H1 (cell line): ENCODE measurements at regions not wholly inside any gene's neighbourhood (a gene's known extent, or its start where the extent isn't known, plus 50 kb on each side); places are given as distances from the start of the nearest gene placed in this dataset.
A peak's percentile ranks its signal among the peaks of the same experiment; 100 is the strongest.

Experiments used
- CTCF ChIA-PET: fragments of 300-600 bp; sonication (Branson Sonifier 250); formaldehyde crosslinking; loops from one replicate; lab custom pipeline; 2021; ENCODE audit not compliant: partially characterized antibody; lab: Charles Lee
- POLR2A ChIA-PET: fragments of 300-600 bp; sonication (Branson Sonifier 250); formaldehyde crosslinking; loops from one replicate; lab custom pipeline; 2021; ENCODE audit warnings: inconsistent platforms; ENCODE audit not compliant: partially characterized antibody; lab: Charles Lee
- DNase-seq, 2 experiments: peaks; one replicate each; pipeline versions ENCODE4 v3.0.0 to v3.0.0-alpha.2; 2010 to 2022; ENCODE audit warnings: low spot score in 2 of 2, low read depth in 1 of 2, mixed read lengths in 1 of 2
- FAIRE-seq: peaks from 2 replicates; lab custom pipeline; 2011; peaks lifted over from hg19 to GRCh38; lab: Jason Lieb, UNC
- H2AFZ ChIP-seq: 2 replicates; pipeline ENCODE4 v1.8.1; 2012; ENCODE audit warnings: low read length, inconsistent platforms
- H2AK5ac ChIP-seq: 2 replicates; pipeline ENCODE4 v1.6.1; 2013; ENCODE audit warnings: low read depth, low read length
- H2BK120ac ChIP-seq: replicated peaks from 2 replicates; pipeline ENCODE3; 2013; ENCODE audit warnings: low read depth, low read length, inconsistent platforms
- H2BK12ac ChIP-seq: 2 replicates; pipeline ENCODE4 v1.6.1; 2013; ENCODE audit warnings: low read depth, low read length
- H2BK15ac ChIP-seq: 2 replicates; pipeline ENCODE4 v1.6.1; 2013; ENCODE audit warnings: low read length
- H2BK20ac ChIP-seq: 2 replicates; pipeline ENCODE4 v1.6.1; 2013; ENCODE audit warnings: low read length
- H2BK5ac ChIP-seq: 2 replicates; pipeline ENCODE4 v1.6.1; 2013; ENCODE audit warnings: low read depth, low read length
- H3K14ac ChIP-seq: 2 replicates; pipeline ENCODE4 v1.6.1; 2013; ENCODE audit warnings: inconsistent platforms; ENCODE audit not compliant: insufficient read length
- H3K18ac ChIP-seq: 2 replicates; pipeline ENCODE4 v1.6.1; 2013; ENCODE audit warnings: low read length; ENCODE audit errors: extremely low read depth
- H3K23ac ChIP-seq: 2 replicates; pipeline ENCODE4 v1.6.1; 2013; ENCODE audit warnings: inconsistent platforms; ENCODE audit not compliant: insufficient read length
- H3K23me2 ChIP-seq: 2 replicates; pipeline ENCODE4 v1.6.1; 2013; ENCODE audit warnings: low read depth, low read length
- H3K27ac ChIP-seq: 2 replicates; pipeline ENCODE4 v1.6.1; 2011; ENCODE audit warnings: low read depth, low read length, inconsistent platforms
- H3K27me3 ChIP-seq, 4 experiments: replicated peaks in 1 of 4; 1 replicate in 1 of 4; 2 replicates in 3 of 4; pipeline versions ENCODE4 v1.6.1 to v1.8.1; 2011 to 2013; ENCODE audit warnings: low read length in 3 of 4, mild to moderate bottlenecking in 3 of 4, inconsistent platforms in 2 of 4, mixed read lengths in 2 of 4, moderate library complexity in 1 of 4; ENCODE audit not compliant: control insufficient read depth in 3 of 4, insufficient read depth in 3 of 4; ENCODE audit errors: extremely low read depth in 1 of 4
- H3K36me3 ChIP-seq, 4 experiments: 2 replicates each; pipeline versions ENCODE4 v1.6.1 to v1.8.1; 2011 to 2013; ENCODE audit warnings: mild to moderate bottlenecking in 4 of 4, low read length in 3 of 4, moderate library complexity in 2 of 4, control low read depth in 1 of 4, inconsistent platforms in 1 of 4; ENCODE audit not compliant: insufficient read depth in 4 of 4, control insufficient read depth in 2 of 4
- H3K4ac ChIP-seq: replicated peaks from 2 replicates; pipeline ENCODE3; 2013; ENCODE audit warnings: low read length, low read depth, mixed read lengths, inconsistent platforms; ENCODE audit not compliant: insufficient read length
- H3K4me1 ChIP-seq, 4 experiments: replicated peaks in 1 of 4; 1 replicate in 1 of 4; 2 replicates in 3 of 4; pipeline versions ENCODE4 v1.6.1 to v1.8.1; 2011 to 2013; ENCODE audit warnings: low read length in 3 of 4, inconsistent platforms in 2 of 4, mixed read lengths in 1 of 4; ENCODE audit not compliant: insufficient read depth in 4 of 4, control insufficient read depth in 3 of 4
- H3K4me2 ChIP-seq, 2 experiments: 2 replicates each; pipeline versions ENCODE4 v1.6.1 to v1.8.1; 2011 to 2013; ENCODE audit warnings: low read depth in 2 of 2, low read length in 2 of 2, control low read depth in 1 of 2, inconsistent platforms in 1 of 2, mild to moderate bottlenecking in 1 of 2; ENCODE audit not compliant: insufficient read depth in 1 of 2
- H3K4me3 ChIP-seq, 4 experiments: fragments of 200-600, 300-600 bp in 1 of 4; sonication (generic), shearing (Covaris generic), sonication (Bioruptor Twin) in 1 of 4; 2 replicates each; pipeline versions ENCODE4 v1.5.1 to v1.8.1; 2011 to 2016; ENCODE audit warnings: low read length in 4 of 4, low read depth in 3 of 4, control low read depth in 2 of 4, inconsistent platforms in 2 of 4, mild to moderate bottlenecking in 2 of 4, mixed read lengths in 1 of 4, moderate library complexity in 1 of 4; ENCODE audit not compliant: insufficient read depth in 2 of 4; ENCODE audit errors: extremely low read depth in 1 of 4
- H3K56ac ChIP-seq: replicated peaks from 2 replicates; pipeline ENCODE3; 2013; ENCODE audit warnings: low read depth, mild to moderate bottlenecking, mixed read lengths, low read length, inconsistent platforms; ENCODE audit not compliant: insufficient read length
- H3K79me1 ChIP-seq: 2 replicates; pipeline ENCODE4 v1.6.1; 2013; ENCODE audit warnings: low read depth, low read length, control low read depth
- H3K79me2 ChIP-seq, 2 experiments: 2 replicates each; pipeline versions ENCODE4 v1.6.1 to v1.8.1; 2012 to 2013; ENCODE audit warnings: low read length in 2 of 2, mild to moderate bottlenecking in 2 of 2, inconsistent platforms in 1 of 2; ENCODE audit not compliant: insufficient read depth in 2 of 2, control insufficient read depth in 1 of 2
- H3K9ac ChIP-seq, 4 experiments: replicated peaks in 1 of 4; 1 replicate in 1 of 4; 2 replicates in 3 of 4; pipeline versions ENCODE4 v1.6.1 to v1.8.1; 2011 to 2013; ENCODE audit warnings: low read depth in 3 of 4, low read length in 3 of 4, control low read depth in 2 of 4, mild to moderate bottlenecking in 2 of 4, moderate library complexity in 2 of 4, inconsistent platforms in 1 of 4; ENCODE audit errors: extremely low read depth in 1 of 4
- H3K9me3 ChIP-seq, 2 experiments: 2 replicates each; pipeline versions ENCODE4 v1.6.1 to v1.8.1; 2012 to 2013; ENCODE audit warnings: mild to moderate bottlenecking in 2 of 2, moderate library complexity in 2 of 2, control low read depth in 1 of 2, inconsistent platforms in 1 of 2, low read depth in 1 of 2, low read length in 1 of 2, mixed read lengths in 1 of 2; ENCODE audit not compliant: insufficient read depth in 2 of 2
- H4K20me1 ChIP-seq, 2 experiments: replicated peaks in 1 of 2; 2 replicates each; pipeline versions ENCODE3 to v1.8.1; 2011 to 2013; ENCODE audit warnings: inconsistent platforms in 2 of 2, low read length in 2 of 2, mild to moderate bottlenecking in 1 of 2; ENCODE audit not compliant: insufficient read depth in 2 of 2, control insufficient read depth in 1 of 2
- H4K5ac ChIP-seq: 2 replicates; pipeline ENCODE4 v1.6.1; 2013; ENCODE audit warnings: low read length, low read depth, mixed read lengths, inconsistent platforms; ENCODE audit not compliant: insufficient read length
- H4K8ac ChIP-seq: 2 replicates; pipeline ENCODE4 v1.8.0; 2013; ENCODE audit warnings: mild to moderate bottlenecking, moderate library complexity, low read length, inconsistent platforms; ENCODE audit not compliant: insufficient read depth; ENCODE audit errors: extremely low read depth
- H4K91ac ChIP-seq: replicated peaks from 2 replicates; pipeline ENCODE3; 2013; ENCODE audit warnings: low read length, mixed read lengths, inconsistent platforms; ENCODE audit not compliant: insufficient read length
- CBX8 ChIP-seq: fragments of 300-800, 300-1000 bp; sonication (generic); IDR thresholded peaks from 2 replicates; pipeline ENCODE4 v1.7.1; 2016; ENCODE audit warnings: low read depth, low read length, borderline replicate concordance
- CEBPB ChIP-seq: IDR thresholded peaks from 2 replicates; pipeline ENCODE4 v1.6.1; 2012; ENCODE audit warnings: low read depth, low read length
- EGR1 ChIP-seq: IDR thresholded peaks from 2 replicates; pipeline ENCODE4 v1.6.1; 2011; ENCODE audit warnings: low read depth, low read length, borderline replicate concordance
- EZH2 ChIP-seq: fragments of 200-600 bp; sonication (generic); IDR thresholded peaks from 2 replicates; pipeline ENCODE4 v1.7.1; 2012; ENCODE audit warnings: low read depth, mild to moderate bottlenecking, moderate library complexity, low read length, inconsistent platforms; ENCODE audit not compliant: severe bottlenecking
- HDAC2 ChIP-seq, 2 experiments: fragments of 300-600 bp in 1 of 2; sonication (generic) in 1 of 2; IDR thresholded peaks; 2 replicates each; pipeline ENCODE4 v1.6.1; 2011 to 2012; ENCODE audit warnings: low read depth in 2 of 2, low read length in 2 of 2, mild to moderate bottlenecking in 2 of 2, moderate library complexity in 2 of 2, borderline replicate concordance in 1 of 2, inconsistent platforms in 1 of 2
- NRF1 ChIP-seq: IDR thresholded peaks from 2 replicates; pipeline ENCODE4 v1.6.1; 2011; ENCODE audit warnings: mild to moderate bottlenecking, low read depth, low read length, improper control_type of control experiment
- POLR2AphosphoS5 ChIP-seq: IDR thresholded peaks from 2 replicates; pipeline ENCODE4 v1.6.1; 2011; ENCODE audit warnings: low read depth, low read length
- RXRA ChIP-seq: IDR thresholded peaks from 2 replicates; pipeline ENCODE4 v1.6.1; 2011; ENCODE audit warnings: low read depth, mild to moderate bottlenecking, low read length, moderate library complexity; ENCODE audit not compliant: insufficient read depth
- SAP30 ChIP-seq: fragments of 300-600 bp; sonication (generic); IDR thresholded peaks from 2 replicates; pipeline ENCODE4 v1.7.1; 2012; ENCODE audit warnings: low read length, moderate library complexity, mild to moderate bottlenecking, inconsistent platforms; ENCODE audit not compliant: insufficient read depth, insufficient replicate concordance
- SP4 ChIP-seq: IDR thresholded peaks from 2 replicates; pipeline ENCODE4 v1.6.1; 2012; ENCODE audit warnings: low read length, inconsistent platforms
- WGBS, 2 experiments: shearing (Covaris generic) in 1 of 2; methylation state at CpG; one replicate each; pipeline versions ENCODE4 v1.1.6 to v1.1.7; 2013 to 2015; ENCODE audit warnings: low lambda C conversion rate in 2 of 2, mixed read lengths in 2 of 2, inconsistent platforms in 1 of 2, low coverage in 1 of 2, missing lambda C conversion rate in 1 of 2; ENCODE audit not compliant: insufficient replicate concordance in 2 of 2, insufficient coverage in 1 of 2, insufficient read length in 1 of 2; ENCODE audit errors: extremely low coverage in 1 of 2, missing lambda C conversion rate in 1 of 2; 5-methylcytosine and 5-hydroxymethylcytosine counted together
- TF ChIP-seq, protein P1 (sequence below): IDR thresholded peaks from 2 replicates; pipeline ENCODE4 v1.6.1; 2012; ENCODE audit warnings: inconsistent platforms
- TF ChIP-seq, protein P2 (sequence below): IDR thresholded peaks from 2 replicates; pipeline ENCODE4 v1.6.1; 2012; ENCODE audit warnings: low read length, inconsistent platforms

DNA sequence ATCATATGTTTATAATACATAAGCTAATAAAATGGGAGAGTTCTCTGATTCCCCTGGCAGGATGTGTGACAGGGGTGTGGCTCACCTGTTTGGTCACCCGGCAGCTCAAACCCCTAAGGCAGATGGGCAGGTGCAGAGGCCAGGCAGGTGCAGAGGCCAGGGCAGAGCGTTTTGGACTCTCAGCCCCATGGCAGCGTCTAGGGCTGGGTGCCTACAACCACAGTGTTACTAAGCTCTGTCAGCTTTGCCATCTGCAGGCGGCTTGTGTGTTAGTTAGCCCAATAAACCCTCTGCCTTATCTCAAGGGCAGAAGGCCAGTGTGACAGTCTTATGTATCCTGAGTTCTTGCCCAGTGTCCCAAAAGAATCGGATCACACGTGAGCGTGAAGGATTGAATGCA lies 54.0 kb upstream of the UGT2B15 start:
- Histone ChIP-seq H3K23ac (no peak overlapping the region), H4K20me1 (no peaks in the 10 kb centered on the region), H3K23me2 (no peaks in the 10 kb centered on the region), H3K56ac (no peak overlapping the region), H2BK120ac (no peak overlapping the region), H2BK15ac (no peak overlapping the region), H2BK12ac (no peak overlapping the region), H3K79me1 (no peaks in the 10 kb centered on the region), H4K91ac (no peak overlapping the region), H3K4me2 (no peak overlapping the region), H3K4me1 (no peaks in the 10 kb centered on the region), H3K79me2 (no peaks in the 10 kb centered on the region), H4K5ac (no peak overlapping the region), H3K4ac (no peak overlapping the region), H2BK20ac (no peak overlapping the region), H3K4me3 (no peak overlapping the region), H3K27ac (no peak overlapping the region), H2AFZ (peak overlapping the region; percentile 88; the same call in 1 of the 2 replicates), H3K18ac (no peak overlapping the region), H3K9ac (no peak overlapping the region), H3K27me3 (no peaks in the 10 kb centered on the region), H2AK5ac (no peak overlapping the region), H3K9me3 (peaks cover 7 to 8% of the 10 kb centered on the region in 2 experiments; a peak in 3 of 4 replicates), H2BK5ac (no peak overlapping the region), H4K8ac (no peak overlapping the region), H3K36me3 (no peaks in the 10 kb centered on the region), H3K14ac (no peak overlapping the region)
- POLR2A ChIA-PET, result no interaction called here
- FAIRE-seq (no peak), DNase-seq (no peak)
- CTCF ChIA-PET, result no interaction called here
- WGBS, 2 experiments, result 92% methylated on average over 7 of the region's 7 CpGs; no CpG with 5 or more reads in 1 of the 2 experiments
- TF ChIP-seq CEBPB (no peak), RXRA (no peak), CBX8 (no peak), EGR1 (no peak), NRF1 (no peak), EZH2 (no peak), SAP30 (no peak), POLR2AphosphoS5 (no peak), HDAC2 (IDR thresholded peaks at IDR 0.05; ENCODE audit: borderline replicate concordance in 1 of 2, low read depth in 2 of 2, low read length in 2 of 2) (no peak), SP4 (no peak)
- TF ChIP-seq, protein P1, sequence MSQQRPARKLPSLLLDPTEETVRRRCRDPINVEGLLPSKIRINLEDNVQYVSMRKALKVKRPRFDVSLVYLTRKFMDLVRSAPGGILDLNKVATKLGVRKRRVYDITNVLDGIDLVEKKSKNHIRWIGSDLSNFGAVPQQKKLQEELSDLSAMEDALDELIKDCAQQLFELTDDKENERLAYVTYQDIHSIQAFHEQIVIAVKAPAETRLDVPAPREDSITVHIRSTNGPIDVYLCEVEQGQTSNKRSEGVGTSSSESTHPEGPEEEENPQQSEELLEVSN, result no peak
- TF ChIP-seq, protein P2, sequence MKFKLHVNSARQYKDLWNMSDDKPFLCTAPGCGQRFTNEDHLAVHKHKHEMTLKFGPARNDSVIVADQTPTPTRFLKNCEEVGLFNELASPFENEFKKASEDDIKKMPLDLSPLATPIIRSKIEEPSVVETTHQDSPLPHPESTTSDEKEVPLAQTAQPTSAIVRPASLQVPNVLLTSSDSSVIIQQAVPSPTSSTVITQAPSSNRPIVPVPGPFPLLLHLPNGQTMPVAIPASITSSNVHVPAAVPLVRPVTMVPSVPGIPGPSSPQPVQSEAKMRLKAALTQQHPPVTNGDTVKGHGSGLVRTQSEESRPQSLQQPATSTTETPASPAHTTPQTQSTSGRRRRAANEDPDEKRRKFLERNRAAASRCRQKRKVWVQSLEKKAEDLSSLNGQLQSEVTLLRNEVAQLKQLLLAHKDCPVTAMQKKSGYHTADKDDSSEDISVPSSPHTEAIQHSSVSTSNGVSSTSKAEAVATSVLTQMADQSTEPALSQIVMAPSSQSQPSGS, result no peak
